ENCODE measurements at regions not wholly inside any gene's neighbourhood (a gene's known extent, or its start where the extent isn't known, plus 50 kb on each side); places are given as distances from the start of the nearest gene placed in this dataset.

DNA sequence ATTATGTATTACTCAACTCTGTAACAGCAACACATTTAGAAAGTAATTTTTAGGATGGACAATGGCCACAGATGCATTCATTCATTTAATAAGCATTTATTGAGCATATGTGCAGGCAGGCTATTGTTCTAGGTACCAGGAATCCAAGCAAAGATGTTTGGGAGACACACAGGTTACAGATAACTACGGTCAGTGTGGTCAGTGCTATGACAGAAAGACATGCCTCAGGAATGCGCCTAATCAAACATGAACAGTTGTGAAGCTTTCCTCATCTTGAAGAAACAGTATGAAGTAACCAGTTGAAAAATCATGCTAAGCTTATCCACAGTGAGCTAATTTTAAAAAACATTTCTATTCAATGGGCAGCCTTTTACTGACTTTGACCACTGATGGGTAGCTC is 155.4 kb upstream of the CCDC54 start:
- TF ChIP-seq POLR2AphosphoS5 (IDR thresholded peaks at IDR 0.05; ENCODE audit: low read depth, low read length) (no peak), POLR2A (IDR thresholded peaks at IDR 0.05; ENCODE audit: low read depth, low read length) (no peak), PAX5 (IDR thresholded peaks at IDR 0.05; ENCODE audit: insufficient read depth, low read length, severe bottlenecking) (no peak), SPI1 (IDR thresholded peaks at IDR 0.05; ENCODE audit: low read depth, low read length) (no peak)

Measured in GM12891 (cell line).